ENCODE measurements at regions not wholly inside any gene's neighbourhood (a gene's known extent, or its start where the extent isn't known, plus 50 kb on each side); places are given as distances from the start of the nearest gene placed in this dataset.
A peak's percentile ranks its signal among the peaks of the same experiment; 100 is the strongest.

DNA sequence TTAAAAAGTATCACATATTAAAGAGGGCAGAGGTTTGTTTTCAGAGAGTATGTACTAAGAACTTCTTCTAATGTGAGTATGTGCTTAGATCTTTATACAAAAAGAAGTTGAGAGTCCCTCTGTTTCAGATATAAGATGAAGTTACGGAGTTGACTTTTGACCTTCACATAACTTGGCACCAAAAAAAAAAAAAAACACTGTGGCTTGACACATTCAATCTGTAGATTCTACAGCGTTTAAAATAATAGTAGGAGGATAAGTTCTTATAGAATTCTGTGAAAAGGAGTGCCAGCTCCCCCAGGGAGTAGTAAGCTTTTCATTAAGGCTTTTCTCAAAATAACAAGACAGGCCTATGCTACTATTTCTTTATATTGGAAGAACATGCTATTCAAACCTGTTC lies 105.4 kb upstream of the LRP1B start:
- no peak overlapping the region for H3K18ac ChIP-seq (ENCODE audit: extremely low read depth, low read length)
- no peaks in the 10 kb centered on the region for H3K36me3 ChIP-seq (ENCODE audit: control insufficient read depth in 2 of 4, insufficient read depth in 4 of 4, low read length in 3 of 4)
- no peak overlapping the region for H3K4me3 ChIP-seq (ENCODE audit: extremely low read depth in 1 of 4, insufficient read depth in 2 of 4, low read depth in 3 of 4, low read length in 4 of 4)
- H3K23me2 ChIP-seq (ENCODE audit: low read depth, low read length), result no peaks in the 10 kb centered on the region
- TF ChIP-seq KDM4A (IDR thresholded peaks at IDR 0.05; ENCODE audit: low read depth, low read length, severe bottlenecking), result no peak
- no peak for TF ChIP-seq SRF (IDR thresholded peaks at IDR 0.05; ENCODE audit: low read depth, low read length)
- no peak for TF ChIP-seq RFX5 (IDR thresholded peaks at IDR 0.05; ENCODE audit: borderline replicate concordance, low read depth, low read length)
- TF ChIP-seq CREB1 (IDR thresholded peaks at IDR 0.05), result no peak
- TF ChIP-seq, protein P1, sequence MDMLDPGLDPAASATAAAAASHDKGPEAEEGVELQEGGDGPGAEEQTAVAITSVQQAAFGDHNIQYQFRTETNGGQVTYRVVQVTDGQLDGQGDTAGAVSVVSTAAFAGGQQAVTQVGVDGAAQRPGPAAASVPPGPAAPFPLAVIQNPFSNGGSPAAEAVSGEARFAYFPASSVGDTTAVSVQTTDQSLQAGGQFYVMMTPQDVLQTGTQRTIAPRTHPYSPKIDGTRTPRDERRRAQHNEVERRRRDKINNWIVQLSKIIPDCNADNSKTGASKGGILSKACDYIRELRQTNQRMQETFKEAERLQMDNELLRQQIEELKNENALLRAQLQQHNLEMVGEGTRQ (IDR thresholded peaks at IDR 0.05; ENCODE audit: low read length), result no peak
- no peak for TF ChIP-seq CBX8 (IDR thresholded peaks at IDR 0.05; ENCODE audit: borderline replicate concordance, low read depth, low read length)
- TF ChIP-seq SUZ12 (IDR thresholded peaks at IDR 0.05; ENCODE audit: low read length), result no peak
- no peak for TF ChIP-seq RNF2 (IDR thresholded peaks at IDR 0.05; ENCODE audit: borderline replicate concordance, low read depth, low read length, missing control alignments, poor library complexity, severe bottlenecking)
- no peak for TF ChIP-seq GABPA (IDR thresholded peaks at IDR 0.05; ENCODE audit: borderline replicate concordance, insufficient read depth, low read length)
- no peak for TF ChIP-seq RXRA (IDR thresholded peaks at IDR 0.05; ENCODE audit: insufficient read depth, low read depth, low read length)
- no peak for TF ChIP-seq RBBP5 (IDR thresholded peaks at IDR 0.05; ENCODE audit: borderline replicate concordance, low read depth, low read length)
- no peak for TF ChIP-seq NRF1 (IDR thresholded peaks at IDR 0.05; ENCODE audit: low read depth, low read length)
- TF ChIP-seq EP300 (IDR thresholded peaks at IDR 0.05; ENCODE audit: borderline replicate concordance in 1 of 2, low read depth in 2 of 2, low read length in 2 of 2), result no peak
- FAIRE-seq (no peak), DNase-seq (ENCODE audit: low read depth in 1 of 2, low spot score in 2 of 2) (no peak)
- no peak overlapping the region for H3K4me2 ChIP-seq (ENCODE audit: insufficient read depth in 1 of 2, low read depth in 2 of 2, low read length in 2 of 2)
- H3K9me3 ChIP-seq (ENCODE audit: insufficient read depth in 2 of 2, low read depth in 1 of 2, low read length in 1 of 2), result no peaks in the 10 kb centered on the region
- H3K27me3 ChIP-seq (replicated peaks in 1 of 4; ENCODE audit: control insufficient read depth in 3 of 4, extremely low read depth in 1 of 4, insufficient read depth in 3 of 4, low read length in 3 of 4), result no peaks in the 10 kb centered on the region
- peak overlapping the region; percentile 72; the same call in 1 of the 2 replicates for H2AFZ ChIP-seq (ENCODE audit: low read length)
- 78% methylated on average over 2 of the region's 2 CpGs; no CpG with 5 or more reads in 1 of the 2 experiments for WGBS, 2 experiments (ENCODE audit: extremely low coverage in 1 of 2, insufficient coverage in 1 of 2, insufficient read length in 1 of 2, insufficient replicate concordance in 2 of 2, low coverage in 1 of 2, low lambda C conversion rate in 2 of 2, missing lambda C conversion rate in 1 of 2)
- H3K79me2 ChIP-seq (ENCODE audit: control insufficient read depth in 1 of 2, insufficient read depth in 2 of 2, low read length in 2 of 2), result no peaks in the 10 kb centered on the region
- H2BK15ac ChIP-seq (ENCODE audit: low read length), result no peak overlapping the region
- no peak overlapping the region for H4K5ac ChIP-seq (ENCODE audit: insufficient read length, low read depth, low read length)
- H3K14ac ChIP-seq (ENCODE audit: insufficient read length), result no peak overlapping the region
- no peak overlapping the region for H4K91ac ChIP-seq (replicated peaks; ENCODE audit: insufficient read length, low read length)
- H2AK5ac ChIP-seq (ENCODE audit: low read depth, low read length), result no peak overlapping the region
- H3K27ac ChIP-seq (ENCODE audit: low read depth, low read length), result no peak overlapping the region
- H3K4ac ChIP-seq (replicated peaks; ENCODE audit: insufficient read length, low read depth, low read length), result no peak overlapping the region
- no peak overlapping the region for H3K9ac ChIP-seq (replicated peaks in 1 of 4; ENCODE audit: extremely low read depth in 1 of 4, low read depth in 3 of 4, low read length in 3 of 4)
- H3K23ac ChIP-seq (ENCODE audit: insufficient read length), result no peak overlapping the region
- ChIA-PET POLR2A (ENCODE audit: partially characterized antibody) (no interaction called here), CTCF (ENCODE audit: partially characterized antibody) (interaction anchor here (0.7 kb wide), 1 partner anchor 471 kb away, joined by 3 read pairs; no protein-coding TSS in a partner anchor)
- no peaks in the 10 kb centered on the region for H3K79me1 ChIP-seq (ENCODE audit: low read depth, low read length)
- no peak overlapping the region for H3K56ac ChIP-seq (replicated peaks; ENCODE audit: insufficient read length, low read depth, low read length)
- no peaks in the 10 kb centered on the region; a peak in 1 of 7 replicates for H3K4me1 ChIP-seq (replicated peaks in 1 of 4; ENCODE audit: control insufficient read depth in 3 of 4, insufficient read depth in 4 of 4, low read length in 3 of 4)
- H2BK20ac ChIP-seq (ENCODE audit: low read length), result no peak overlapping the region
- H2BK120ac ChIP-seq (replicated peaks; ENCODE audit: low read depth, low read length), result no peak overlapping the region
- H2BK12ac ChIP-seq (ENCODE audit: low read depth, low read length), result no peak overlapping the region
- H4K8ac ChIP-seq (ENCODE audit: extremely low read depth, insufficient read depth, low read length), result no peak overlapping the region
- H2BK5ac ChIP-seq (ENCODE audit: low read depth, low read length), result no peak overlapping the region
- H4K20me1 ChIP-seq (replicated peaks in 1 of 2; ENCODE audit: control insufficient read depth in 1 of 2, insufficient read depth in 2 of 2, low read length in 2 of 2), result no peaks in the 10 kb centered on the region

Data from H1 (cell line).